ENCODE measurements at regions not wholly inside any gene's neighbourhood (a gene's known extent, or its start where the extent isn't known, plus 50 kb on each side); places are given as distances from the start of the nearest gene placed in this dataset.

GRCh38 chr2:176388861-176389260 lies 119.6 kb downstream of the MTX2 start:
- no peak for DNase-seq (ENCODE audit: low read depth in 2 of 3, low spot score in 2 of 3)

GRCh38 chr2:176390276-176391147 lies 121.3 kb downstream of the MTX2 start:
- no peak for DNase-seq (ENCODE audit: low read depth in 2 of 3, low spot score in 2 of 3)

GRCh38 chr2:176391148-176391419 lies 121.8 kb downstream of the MTX2 start:
- DNase-seq (ENCODE audit: low read depth in 2 of 3, low spot score in 2 of 3) = no peak

- no peak for DNase-seq (ENCODE audit: low read depth in 2 of 3, low spot score in 2 of 3)
Measured at GRCh38 chr2:176392249-176392648, 123.0 kb downstream of the MTX2 start.

GRCh38 chr2:176392744-176393414 lies 123.6 kb downstream of the MTX2 start:
- no peak for DNase-seq (ENCODE audit: low read depth in 2 of 3, low spot score in 2 of 3)

GRCh38 chr2:176395273-176395854 lies 126.1 kb downstream of the MTX2 start:
- DNase-seq (ENCODE audit: low read depth in 2 of 3, low spot score in 2 of 3) = no peak

GRCh38 chr2:176398243-176399073 lies 129.2 kb downstream of the MTX2 start:
- no peak for DNase-seq (ENCODE audit: low read depth in 2 of 3, low spot score in 2 of 3)

- DNase-seq (ENCODE audit: low read depth in 2 of 3, low spot score in 2 of 3) = no peak
Measured at GRCh38 chr2:176399074-176399598, 129.9 kb downstream of the MTX2 start.

GRCh38 chr2:176405477-176405876 lies 136.2 kb downstream of the MTX2 start:
- DNase-seq (ENCODE audit: low read depth in 2 of 3, low spot score in 2 of 3) = no peak

- DNase-seq (ENCODE audit: low read depth in 2 of 3, low spot score in 2 of 3) = no peak
Measured at GRCh38 chr2:176407706-176408105, 138.5 kb downstream of the MTX2 start.

GRCh38 chr2:176409671-176410070 lies 140.4 kb downstream of the MTX2 start:
- DNase-seq (ENCODE audit: low read depth in 2 of 3, low spot score in 2 of 3) = no peak

- DNase-seq (ENCODE audit: low read depth in 2 of 3, low spot score in 2 of 3) = no peak
Measured at GRCh38 chr2:176412136-176412535, 142.9 kb downstream of the MTX2 start.

- no peak for DNase-seq (ENCODE audit: low read depth in 2 of 3, low spot score in 2 of 3)
Measured at GRCh38 chr2:176413786-176414185, 144.5 kb downstream of the MTX2 start.

GRCh38 chr2:176414641-176415040 lies 145.4 kb downstream of the MTX2 start:
- no peak for DNase-seq (ENCODE audit: low read depth in 2 of 3, low spot score in 2 of 3)

- no peak for DNase-seq (ENCODE audit: low read depth in 2 of 3, low spot score in 2 of 3)
Measured at GRCh38 chr2:176415174-176415895, 146.1 kb downstream of the MTX2 start.

GRCh38 chr2:176415937-176416499 lies 146.8 kb downstream of the MTX2 start:
- DNase-seq (ENCODE audit: low read depth in 2 of 3, low spot score in 2 of 3) = no peak

- no peak for DNase-seq (ENCODE audit: low read depth in 2 of 3, low spot score in 2 of 3)
Measured at GRCh38 chr2:176418768-176419167, 149.5 kb downstream of the MTX2 start.

- DNase-seq (ENCODE audit: low read depth in 2 of 3, low spot score in 2 of 3) = no peak
Measured at GRCh38 chr2:176419591-176420071, 150.4 kb downstream of the MTX2 start.

GRCh38 chr2:176421297-176422050 lies 152.2 kb downstream of the MTX2 start:
- no peak for DNase-seq (ENCODE audit: low read depth in 2 of 3, low spot score in 2 of 3)

Data from hematopoietic multipotent progenitor cell (in vitro differentiated cells).